GM19025 (cell line): ENCODE measurements at regions not wholly inside any gene's neighbourhood (a gene's known extent, or its start where the extent isn't known, plus 50 kb on each side); places are given as distances from the start of the nearest gene placed in this dataset.
"Not testable (repeated sequence)": the region's sequence is repeated elsewhere in the genome, so short reads cannot be mapped to it uniquely, and the experiment has no call there.

Source experiments
- ATAC-seq: cut with Tn5 transposase; IDR thresholded peaks from one replicate; pipeline ENCODE4 v1.9.1; 2021; ENCODE audit warnings: mild to moderate bottlenecking, low read depth, moderate library complexity; ENCODE audit not compliant: unreplicated experiment

DNA sequence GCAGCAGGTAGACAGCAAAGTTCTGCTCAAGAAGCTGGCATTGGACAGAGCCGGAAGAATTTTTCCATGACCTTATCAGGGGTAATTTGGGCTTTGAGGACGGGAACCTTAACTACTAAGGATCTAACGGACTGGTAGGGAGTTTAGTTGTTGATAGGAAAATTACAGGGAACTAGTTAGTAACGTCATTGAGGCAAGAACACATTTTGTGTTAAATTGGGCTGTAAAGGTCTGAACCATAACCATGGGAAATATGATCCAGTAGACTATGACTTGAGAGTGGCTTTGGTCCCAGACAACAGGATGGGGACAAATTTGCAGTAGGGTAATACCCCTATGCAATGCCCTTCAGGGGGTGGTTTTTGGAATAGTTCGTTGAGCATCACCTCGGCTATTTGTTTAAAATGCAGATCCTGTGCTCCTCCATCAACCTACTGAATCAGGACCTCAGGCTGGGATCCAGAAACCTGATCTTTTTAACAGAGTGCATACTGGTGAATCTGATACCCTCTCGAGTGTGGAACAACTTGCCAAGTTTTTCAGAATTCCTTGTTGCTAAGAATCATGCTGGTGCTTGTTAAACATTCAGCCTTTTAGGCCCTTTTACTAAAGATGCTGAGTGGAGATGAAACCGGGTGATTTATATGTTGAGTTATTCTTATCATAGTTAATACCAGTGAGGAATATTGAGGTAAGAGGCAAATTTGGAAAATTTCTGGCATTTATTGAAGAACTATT, 255.1 kb downstream of the MAP2K6 start:
- ATAC-seq, result no peak

DNA sequence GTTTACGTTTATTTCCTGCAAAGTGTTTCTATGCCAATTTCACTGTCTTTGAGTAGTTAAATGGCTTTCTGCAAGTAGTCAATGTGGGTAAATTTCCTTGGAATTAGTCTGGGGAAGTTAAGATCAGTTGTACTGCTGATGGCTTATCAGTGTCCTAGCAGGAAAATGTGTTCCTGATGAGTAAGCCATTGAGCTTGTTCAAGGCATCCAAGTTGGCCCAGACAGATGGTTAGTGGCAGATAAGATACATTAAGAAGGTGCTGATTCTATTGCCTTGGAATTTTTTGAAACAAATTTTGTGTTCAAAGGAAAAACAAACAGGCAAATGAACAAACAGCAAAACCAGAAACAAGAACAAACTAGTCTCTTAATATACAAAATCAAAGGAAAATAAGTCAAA, 258.4 kb downstream of the MAP2K6 start:
- no peak for ATAC-seq

DNA sequence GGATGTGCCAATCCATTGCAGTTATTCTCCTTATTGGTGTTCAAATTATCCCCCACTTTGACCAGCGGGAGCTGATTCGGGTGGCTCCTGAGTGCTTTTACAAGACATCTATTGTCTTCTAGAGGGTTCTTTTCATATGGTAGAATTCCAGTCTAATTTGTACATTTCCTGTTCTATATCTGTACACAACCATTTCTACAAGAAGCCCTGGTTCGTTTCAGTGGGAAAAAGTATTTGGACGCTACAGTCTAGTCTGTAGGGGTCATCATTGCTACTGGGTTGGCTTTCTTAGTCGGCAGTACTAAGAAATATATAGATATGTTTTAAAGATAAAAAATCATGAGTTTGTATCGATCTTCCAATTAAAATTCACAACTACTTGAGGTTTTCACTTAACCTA, 262.6 kb downstream of the MAP2K6 start:
- no peak for ATAC-seq

DNA sequence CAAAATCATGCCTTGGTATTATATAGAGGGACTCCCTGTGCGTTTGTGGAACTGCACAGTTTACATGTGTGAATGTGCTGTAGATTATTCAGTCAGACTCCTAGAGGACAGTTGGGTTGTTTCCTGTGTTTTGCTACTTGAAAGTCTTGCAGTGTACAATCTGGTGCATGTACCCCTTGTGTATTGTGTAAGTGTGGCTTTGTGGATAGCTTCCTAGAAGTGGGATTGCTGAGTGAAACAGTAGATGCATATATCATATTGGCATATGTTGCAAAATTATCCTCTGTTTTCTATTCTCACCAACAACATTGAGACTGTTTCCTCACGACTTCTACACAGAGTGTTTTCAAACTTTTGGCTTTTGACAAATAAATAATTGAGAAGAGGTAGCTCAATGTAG, 263.7 kb downstream of the MAP2K6 start:
- ATAC-seq, result no peak

DNA sequence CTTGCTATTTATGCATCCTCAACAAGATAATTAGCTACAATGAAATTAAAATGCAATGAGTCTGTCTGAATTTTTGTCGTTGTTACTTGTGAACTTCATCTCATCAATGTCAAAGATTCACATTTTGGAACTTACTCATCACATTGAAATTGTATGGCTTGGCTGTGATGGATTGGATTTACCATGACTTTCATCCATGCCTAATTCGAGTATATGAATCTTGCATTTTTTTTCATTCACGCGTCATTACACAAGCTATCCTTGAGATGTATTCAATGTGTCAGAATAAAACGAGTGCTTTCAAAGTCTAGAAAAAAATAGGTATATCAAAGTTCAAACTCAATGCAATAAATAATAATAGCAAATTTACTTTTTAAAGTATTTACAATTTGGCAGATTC, 265.3 kb downstream of the MAP2K6 start:
- no peak for ATAC-seq

DNA sequence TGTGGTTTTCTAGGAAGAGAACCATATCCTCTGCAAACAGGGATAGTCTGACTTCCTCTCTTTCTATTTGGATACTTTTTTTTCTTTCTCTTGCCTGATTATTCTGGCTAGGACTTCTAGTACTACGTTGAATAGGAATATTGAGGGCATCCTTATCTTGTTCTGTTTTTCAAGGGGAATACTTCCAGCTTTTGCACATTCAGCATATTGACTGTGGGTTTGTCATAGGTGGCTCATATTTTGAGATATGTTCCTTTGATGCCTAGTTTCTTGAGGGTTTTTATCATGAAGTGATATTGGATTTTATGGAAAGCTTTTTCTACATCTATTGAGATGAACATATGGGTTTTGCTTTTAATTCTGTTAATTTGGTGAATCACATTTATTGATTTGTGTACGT, 269.8 kb downstream of the MAP2K6 start:
- ATAC-seq, result no peak

DNA sequence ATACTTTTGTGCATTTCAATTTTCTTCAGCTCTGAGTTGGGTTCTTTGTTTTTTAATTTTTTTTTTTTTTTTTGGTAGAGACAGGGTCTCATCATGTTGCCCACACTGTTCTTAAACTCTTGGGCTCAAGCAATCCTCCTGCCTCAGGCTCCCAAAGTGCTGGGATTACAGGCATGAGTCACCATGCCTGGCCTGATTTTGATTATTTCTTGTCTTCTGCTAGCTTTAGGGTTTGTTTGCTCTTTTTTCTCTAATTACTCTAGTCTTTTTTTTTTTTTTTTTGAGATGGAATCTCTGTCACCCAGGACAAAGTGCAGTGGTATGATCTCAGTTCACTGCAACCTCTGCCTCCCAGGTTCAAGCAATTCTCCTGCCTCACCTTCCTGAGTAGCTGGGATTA, 270.7 kb downstream of the MAP2K6 start:
- not testable (repeated sequence) for ATAC-seq

DNA sequence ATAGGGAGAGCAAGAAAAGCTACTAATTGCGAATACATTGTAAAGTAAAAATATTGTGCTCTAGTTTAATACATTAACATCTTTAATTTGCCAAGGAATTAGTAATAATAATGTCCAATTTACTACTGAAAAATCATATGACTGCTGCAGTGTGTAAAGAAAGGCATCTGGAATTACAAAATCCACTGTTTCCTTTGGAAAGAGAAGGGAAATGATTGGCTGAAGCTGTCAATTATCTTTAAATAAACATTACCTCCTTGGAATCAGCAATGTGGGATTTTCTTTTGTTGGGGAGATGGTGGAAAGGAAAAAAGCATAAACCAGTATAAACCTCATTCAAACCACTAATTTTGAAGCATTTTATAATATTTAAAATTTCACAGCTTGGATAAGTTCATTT, 276.0 kb downstream of the MAP2K6 start:
- ATAC-seq, result no peak

DNA sequence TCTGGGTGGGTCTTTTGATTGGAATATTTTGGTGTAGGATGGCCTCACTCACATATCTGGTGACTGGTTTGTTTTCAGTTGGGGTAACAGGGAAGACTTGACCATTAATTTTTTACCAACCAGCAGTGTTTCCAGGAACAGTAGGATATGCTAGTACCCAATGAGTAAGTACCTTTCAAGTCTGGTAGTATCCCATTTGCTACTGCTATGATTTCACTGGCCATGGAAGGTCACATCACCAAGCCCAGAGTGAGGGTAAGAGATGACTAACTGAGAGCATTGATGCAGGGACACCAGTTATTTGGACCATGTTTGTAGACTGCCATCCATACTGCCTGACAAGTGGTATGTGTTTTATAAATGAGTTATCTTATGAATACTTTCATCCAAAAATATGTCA, 277.7 kb downstream of the MAP2K6 start:
- no peak for ATAC-seq

DNA sequence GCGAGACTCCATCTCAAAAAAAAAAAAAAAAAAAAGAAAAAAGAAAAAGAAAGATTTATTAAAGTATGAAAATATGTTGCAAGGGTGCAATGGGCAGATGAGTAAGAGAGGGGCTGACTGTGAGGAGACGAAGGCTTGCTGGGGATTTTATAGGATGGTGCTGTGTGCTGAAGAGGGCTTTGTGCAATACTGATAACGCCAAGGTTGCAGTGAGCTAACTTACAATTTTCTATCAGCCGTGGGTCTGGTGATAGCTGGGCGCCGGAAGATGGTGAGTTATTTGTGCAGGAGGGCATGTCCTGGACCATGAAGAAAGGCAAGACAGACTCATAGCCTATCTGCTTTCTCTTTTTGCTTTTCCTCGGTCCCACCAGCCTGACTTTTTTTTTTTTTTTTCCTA, 281.1 kb downstream of the MAP2K6 start:
- no peak for ATAC-seq

DNA sequence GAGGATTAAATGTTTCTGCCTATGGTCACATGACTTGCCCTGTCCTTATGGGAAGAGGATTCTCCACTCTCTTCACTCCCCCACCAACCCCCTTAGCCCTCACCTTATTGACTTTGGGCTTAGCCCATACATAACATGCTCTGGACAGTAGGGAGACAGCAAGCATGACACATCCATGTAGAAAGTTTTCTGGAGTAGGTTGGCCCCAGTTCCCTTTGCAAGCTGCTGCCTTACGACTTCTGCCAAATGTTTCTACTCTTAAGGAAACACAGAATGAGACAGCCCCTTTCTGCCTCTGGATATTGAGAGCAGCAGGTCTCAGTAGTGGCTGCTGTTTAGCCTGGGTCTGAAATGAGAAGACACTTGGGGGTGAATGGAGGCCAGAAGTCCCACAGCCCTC, 282.2 kb downstream of the MAP2K6 start:
- ATAC-seq, result no peak

DNA sequence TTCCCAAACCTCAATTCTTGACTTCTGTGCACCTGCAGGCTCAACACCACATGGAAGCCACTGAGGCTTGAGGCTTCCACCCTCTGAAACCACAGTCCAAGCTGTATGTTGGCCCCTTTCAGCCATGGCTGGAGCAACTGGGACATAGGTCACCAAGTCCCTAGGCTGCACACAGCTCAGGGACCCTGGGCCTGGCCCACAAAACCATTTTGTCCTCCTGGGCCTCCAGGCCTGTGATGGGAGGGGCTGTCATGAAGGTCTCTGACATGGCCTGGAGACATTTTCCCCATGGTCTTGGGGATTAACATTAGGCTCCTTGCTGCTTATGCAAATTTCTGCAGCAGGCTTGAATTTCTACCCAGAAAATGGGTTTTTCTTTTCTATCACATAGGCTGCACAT, 283.9 kb downstream of the MAP2K6 start:
- ATAC-seq, result not testable (repeated sequence)

DNA sequence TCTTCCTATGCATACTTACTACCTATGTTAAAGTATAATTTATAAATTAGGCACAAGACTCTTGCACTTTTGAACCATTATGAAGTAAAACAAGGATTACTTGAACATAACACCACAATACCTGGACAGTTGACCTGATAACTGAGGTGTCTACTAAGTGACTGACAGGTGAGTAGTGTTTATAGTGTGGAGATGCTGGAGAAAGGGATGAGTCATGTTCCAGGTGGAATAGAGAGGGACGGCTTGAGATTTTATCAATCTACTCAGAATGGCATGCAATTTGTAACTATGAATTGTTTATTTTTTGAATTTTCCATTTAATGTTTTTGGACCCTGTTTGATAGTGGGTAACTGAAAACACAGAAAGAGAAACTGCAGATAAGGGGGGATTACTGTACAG, 287.6 kb downstream of the MAP2K6 start:
- no peak for ATAC-seq

DNA sequence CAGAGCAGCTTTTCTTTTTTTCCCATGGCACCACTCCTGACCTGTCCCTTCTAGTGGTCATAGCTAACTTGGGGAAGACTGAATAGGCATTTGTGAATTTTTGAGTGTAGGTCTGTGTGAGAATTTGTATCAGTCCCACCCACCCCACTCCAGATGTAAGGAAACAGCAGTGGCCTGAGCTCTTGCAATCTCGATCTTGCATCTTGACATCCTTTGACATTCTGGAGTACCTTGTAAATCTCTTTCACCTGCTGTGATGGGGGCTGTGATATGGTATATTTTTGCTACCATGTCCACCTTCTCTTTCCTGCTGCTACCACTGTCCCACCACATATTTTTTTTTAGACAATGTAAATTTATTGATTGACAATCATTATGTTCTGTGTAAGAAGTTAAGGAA, 289.3 kb downstream of the MAP2K6 start:
- no peak for ATAC-seq

DNA sequence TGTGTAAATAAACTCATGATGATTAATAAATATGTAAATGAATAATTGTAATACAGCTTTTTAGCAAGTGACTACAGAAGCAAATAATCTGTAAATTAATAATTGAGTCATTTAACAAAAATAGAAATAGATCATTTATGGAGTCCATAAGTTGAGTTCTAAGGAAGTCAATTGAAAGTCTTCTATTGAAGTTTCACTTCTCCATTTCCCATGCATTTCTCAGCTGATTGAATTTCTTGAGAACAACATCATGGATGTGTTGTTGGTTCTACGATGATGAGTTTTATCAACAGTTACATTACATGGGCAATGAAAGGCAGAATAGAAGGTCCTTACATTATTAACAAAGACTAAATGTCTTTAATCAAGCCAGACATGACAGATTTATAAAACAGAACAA, 290.4 kb downstream of the MAP2K6 start:
- ATAC-seq, result no peak

DNA sequence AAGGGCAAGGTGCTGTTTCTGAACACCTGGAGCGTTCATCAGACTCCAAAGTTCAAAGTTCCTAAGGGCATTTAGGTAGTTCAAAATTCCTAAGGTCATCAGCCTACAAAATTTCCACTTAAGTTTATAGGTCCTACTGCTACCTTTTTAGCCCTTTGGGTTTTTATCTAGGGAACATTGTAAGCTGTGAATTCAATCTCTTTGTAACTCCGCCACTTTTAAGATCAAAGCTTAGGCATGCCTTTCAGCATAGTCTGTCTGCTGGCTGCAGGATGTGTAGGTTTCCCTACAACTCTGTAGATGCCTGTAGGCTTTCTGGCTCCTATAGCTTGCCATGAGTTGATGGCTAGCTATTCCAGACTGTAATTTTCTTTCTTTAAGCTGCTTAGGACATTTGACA, 291.6 kb downstream of the MAP2K6 start:
- ATAC-seq, result no peak

DNA sequence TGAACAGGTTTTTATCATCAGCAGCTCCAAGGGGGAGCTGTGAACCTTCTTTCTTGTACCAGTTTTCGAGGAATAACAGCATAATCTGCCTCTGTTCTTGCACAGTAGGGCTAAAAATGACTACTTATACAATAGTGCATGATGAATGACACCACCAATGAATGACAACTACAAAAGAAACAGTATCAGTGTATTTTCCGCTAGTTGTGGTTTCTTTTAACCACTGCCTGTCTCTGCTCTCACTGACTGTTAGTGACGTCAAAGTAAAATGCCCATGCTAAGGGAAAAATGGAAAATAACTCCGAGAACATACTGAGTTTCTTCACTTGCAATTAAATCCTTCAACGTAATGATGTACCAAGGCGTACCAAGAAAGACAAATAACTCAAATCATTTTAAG, 294.9 kb downstream of the MAP2K6 start:
- no peak for ATAC-seq

DNA sequence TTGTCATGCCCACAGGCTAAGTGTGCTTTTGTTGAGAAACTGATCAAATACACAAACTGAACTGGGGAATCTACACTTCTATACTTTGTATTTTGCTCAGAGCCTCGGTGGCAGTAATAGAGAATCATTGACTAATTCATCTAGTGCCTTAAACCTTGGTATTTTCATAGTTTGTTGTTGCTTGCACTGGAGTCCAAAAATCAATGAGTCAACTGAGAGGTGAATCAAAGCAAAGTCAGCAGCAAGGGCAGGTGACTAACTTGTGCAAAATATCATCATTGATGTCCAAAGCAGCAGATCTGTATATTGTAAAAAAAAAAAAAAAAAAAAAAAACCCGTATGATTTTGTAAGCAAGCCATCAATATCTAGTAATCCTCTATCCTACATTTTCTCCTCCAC, 296.4 kb downstream of the MAP2K6 start:
- ATAC-seq, result no peak

DNA sequence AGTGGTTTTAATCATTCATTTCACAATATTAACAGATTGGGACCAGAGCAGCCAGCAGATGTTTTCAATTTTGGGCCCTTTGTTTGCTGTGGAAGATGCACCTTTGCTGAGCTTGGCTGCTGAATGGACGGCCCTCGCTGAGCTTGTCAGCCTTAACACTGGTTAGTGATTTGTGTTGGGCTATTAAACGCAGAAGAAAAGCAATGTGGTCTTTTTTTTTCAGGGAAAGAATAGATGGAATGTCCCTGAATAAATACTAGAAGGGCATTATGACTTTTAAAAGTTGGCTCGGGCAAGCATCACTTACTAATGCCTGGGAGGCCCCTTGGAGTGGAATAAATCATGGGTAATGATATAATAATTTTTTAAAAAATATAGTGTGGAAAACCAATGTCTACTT, 297.0 kb downstream of the MAP2K6 start:
- ATAC-seq, result no peak

DNA sequence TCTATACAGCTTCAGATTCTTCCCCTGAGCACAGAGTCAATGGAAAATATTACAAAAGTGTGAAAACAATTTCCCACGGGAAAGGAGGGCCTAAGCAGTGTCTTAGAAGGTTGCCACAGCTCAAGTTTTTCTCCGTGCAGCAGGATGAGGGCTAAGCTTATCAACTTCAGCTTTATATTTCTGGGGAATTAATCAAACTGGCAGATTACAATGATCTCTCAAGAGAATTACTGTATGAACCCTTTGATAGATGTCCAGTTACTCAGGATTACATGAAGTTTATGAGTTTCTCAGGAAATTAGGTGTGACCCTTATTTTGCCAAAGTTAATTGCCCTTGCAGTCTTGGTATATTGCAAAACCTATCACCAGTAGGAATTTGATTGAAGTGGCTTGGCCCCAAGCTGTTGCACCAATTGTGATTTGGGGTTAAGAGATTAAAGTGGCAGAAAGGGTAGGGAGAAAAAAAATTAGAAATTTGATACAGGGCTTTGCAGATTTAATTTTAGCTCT, 298.4 kb downstream of the MAP2K6 start:
- no peak for ATAC-seq

DNA sequence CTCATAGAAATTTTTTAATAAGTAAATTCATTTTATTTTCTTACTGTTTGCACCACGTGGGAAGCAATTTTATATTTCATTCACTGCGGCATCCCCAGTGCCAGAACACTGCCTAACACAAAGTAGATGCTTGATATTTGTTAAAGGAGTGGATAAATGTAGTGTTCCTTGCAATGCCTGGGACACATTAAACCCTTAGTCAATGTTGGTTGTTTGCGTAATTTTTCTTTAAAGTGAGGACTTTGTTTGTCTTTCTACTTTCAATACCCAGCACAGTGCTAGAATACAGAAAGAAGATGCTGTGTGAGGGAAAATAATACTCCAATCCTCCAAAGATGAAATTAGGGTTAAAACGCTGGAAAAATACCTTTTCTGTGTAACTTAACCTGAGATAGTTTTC, 299.3 kb downstream of the MAP2K6 start:
- no peak for ATAC-seq

DNA sequence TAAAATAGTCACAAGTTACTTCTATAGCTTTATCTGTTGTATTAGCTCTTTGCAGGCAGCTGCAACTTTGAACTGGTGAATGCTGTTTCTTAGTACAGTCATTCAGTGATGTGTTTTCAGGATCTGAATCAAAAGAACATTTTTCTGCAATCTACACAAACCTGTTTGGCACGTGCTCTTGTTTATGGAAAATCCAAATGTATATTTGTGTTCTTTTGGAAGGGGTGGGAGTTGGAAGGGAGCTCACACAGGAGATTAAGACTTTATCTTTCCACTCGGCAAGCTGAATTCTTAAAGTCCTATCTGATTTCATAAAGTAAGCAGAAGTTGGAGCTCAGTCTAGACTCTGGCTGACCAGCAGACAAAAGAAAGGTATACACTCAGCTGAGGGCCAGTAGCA, 300.2 kb downstream of the MAP2K6 start:
- ATAC-seq, result no peak

DNA sequence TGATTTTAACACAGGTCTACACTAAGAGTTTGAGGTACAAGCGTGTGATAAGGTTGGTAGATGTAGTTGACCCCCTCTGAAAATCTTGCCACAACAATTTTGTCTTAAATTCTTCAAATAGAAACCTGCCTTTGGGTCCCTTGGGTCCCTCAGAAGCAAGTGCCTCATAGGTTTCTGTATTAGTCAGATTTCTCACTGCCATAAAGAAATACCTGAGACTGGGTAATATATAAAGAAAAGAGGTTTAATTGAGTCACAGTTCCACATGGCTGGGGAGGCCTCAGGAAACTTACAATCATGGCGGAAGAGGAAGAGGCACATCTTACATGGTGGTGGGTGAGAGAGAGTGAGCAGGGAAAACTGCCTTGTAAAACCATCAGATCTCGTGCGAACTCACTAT, 301.2 kb downstream of the MAP2K6 start:
- no peak for ATAC-seq
